ENCODE measurements at regions not wholly inside any gene's neighbourhood (a gene's known extent, or its start where the extent isn't known, plus 50 kb on each side); places are given as distances from the start of the nearest gene placed in this dataset.

- CTCF ChIA-PET: no interaction called here
- DNase-seq (no peak), ATAC-seq (no peak)
- no peaks in the 10 kb centered on the region for H3K4me1 ChIP-seq (ENCODE audit: insufficient read depth, low read length)
- BruUV-seq (replicated peaks): no TSS peak
- no peaks in the 10 kb centered on the region for H3K79me2 ChIP-seq (ENCODE audit: low read length)
- intact Hi-C loops (cut with micrococcal nuclease): no loop called here
- no peak for TF ChIP-seq EZH2phosphoT487 (IDR thresholded peaks at IDR 0.05; ENCODE audit: borderline replicate concordance, low read length)
- H3K9me2 ChIP-seq (replicated peaks; ENCODE audit: low read length): no peaks in the 10 kb centered on the region
- no peak overlapping the region for H3K4me2 ChIP-seq (ENCODE audit: low read length)
- H3K36me3 ChIP-seq (ENCODE audit: low read depth, low read length): no peaks in the 10 kb centered on the region
- H3K9me3 ChIP-seq (ENCODE audit: low read length): no peaks in the 10 kb centered on the region
- H3K9ac ChIP-seq (ENCODE audit: low read length): no peak overlapping the region
- no peaks in the 10 kb centered on the region for H3F3A ChIP-seq (ENCODE audit: low read length, unreplicated experiment)
- H3K4me3 ChIP-seq (ENCODE audit: low read length): no peak overlapping the region
- POLR2A ChIA-PET (ENCODE audit: unreplicated experiment): no interaction called here
- no peaks in the 10 kb centered on the region for H4K20me1 ChIP-seq (ENCODE audit: low read length)
- H3K27ac ChIP-seq (ENCODE audit: low read length): no peak overlapping the region
- no peak overlapping the region for H2AFZ ChIP-seq (ENCODE audit: low read length)
- H3K27me3 ChIP-seq (ENCODE audit: low read length): no peaks in the 10 kb centered on the region
Measured at GRCh38 chr2:128941751-128942150, 623.1 kb upstream of the HS6ST1 start.

GRCh38 chr2:128949360-128949759 lies 630.7 kb upstream of the HS6ST1 start:
- CTCF ChIA-PET: no interaction called here
- H4K20me1 ChIP-seq (ENCODE audit: low read length): no peaks in the 10 kb centered on the region
- no TSS peak for BruUV-seq (replicated peaks)

GRCh38 chr2:128950758-128951157 lies 632.1 kb upstream of the HS6ST1 start:
- no peak overlapping the region for H3K4me2 ChIP-seq (ENCODE audit: low read length)
- H3F3A ChIP-seq (ENCODE audit: low read length, unreplicated experiment): no peaks in the 10 kb centered on the region
- H3K27ac ChIP-seq (ENCODE audit: low read length): no peak overlapping the region
- TF ChIP-seq CTCF (conservative IDR thresholded peaks at IDR 0.05; ENCODE audit: low read depth, low read length) (no peak), EZH2 (IDR thresholded peaks at IDR 0.05; ENCODE audit: low read length, unreplicated experiment) (no peak), EZH2phosphoT487 (IDR thresholded peaks at IDR 0.05; ENCODE audit: borderline replicate concordance, low read length) (no peak)
- BruUV-seq (replicated peaks): no TSS peak
- H3K4me3 ChIP-seq (ENCODE audit: low read length): no peak overlapping the region
- H3K36me3 ChIP-seq (ENCODE audit: low read depth, low read length): no peaks in the 10 kb centered on the region
- no peaks in the 10 kb centered on the region for H3K79me2 ChIP-seq (ENCODE audit: low read length)
- no peaks in the 10 kb centered on the region for H3K9me3 ChIP-seq (ENCODE audit: low read length)
- ChIA-PET POLR2A (ENCODE audit: unreplicated experiment) (no interaction called here), CTCF (no interaction called here)
- intact Hi-C loops (cut with micrococcal nuclease): no loop called here
- no peaks in the 10 kb centered on the region for H3K27me3 ChIP-seq (ENCODE audit: low read length)
- no peak for DNase-seq
- no peaks in the 10 kb centered on the region for H4K20me1 ChIP-seq (ENCODE audit: low read length)
- no peak overlapping the region for H3K9ac ChIP-seq (ENCODE audit: low read length)
- H2AFZ ChIP-seq (ENCODE audit: low read length): no peak overlapping the region
- H3K4me1 ChIP-seq (ENCODE audit: insufficient read depth, low read length): no peaks in the 10 kb centered on the region
- H3K9me2 ChIP-seq (replicated peaks; ENCODE audit: low read length): no peaks in the 10 kb centered on the region
- no peak for ATAC-seq

More at GRCh38 chr2:128949360-128949759, 630.7 kb upstream of the HS6ST1 start:
- H3K27ac ChIP-seq (ENCODE audit: low read length): no peak overlapping the region
- POLR2A ChIA-PET (ENCODE audit: unreplicated experiment): no interaction called here
- H3K4me3 ChIP-seq (ENCODE audit: low read length): no peak overlapping the region
- H3K9me2 ChIP-seq (replicated peaks; ENCODE audit: low read length): no peaks in the 10 kb centered on the region
- H3K4me2 ChIP-seq (ENCODE audit: low read length): no peak overlapping the region
- H3K4me1 ChIP-seq (ENCODE audit: insufficient read depth, low read length): no peaks in the 10 kb centered on the region
- ATAC-seq (no peak), DNase-seq (peak; percentile 22)
- no peaks in the 10 kb centered on the region for H3K9me3 ChIP-seq (ENCODE audit: low read length)
- no peak for TF ChIP-seq EZH2phosphoT487 (IDR thresholded peaks at IDR 0.05; ENCODE audit: borderline replicate concordance, low read length)
- no peak for TF ChIP-seq EZH2 (IDR thresholded peaks at IDR 0.05; ENCODE audit: low read length, unreplicated experiment)
- TF ChIP-seq CTCF (conservative IDR thresholded peaks at IDR 0.05; ENCODE audit: low read depth, low read length): no peak
- no peaks in the 10 kb centered on the region for H3K79me2 ChIP-seq (ENCODE audit: low read length)
- H3K36me3 ChIP-seq (ENCODE audit: low read depth, low read length): no peaks in the 10 kb centered on the region
- H3K9ac ChIP-seq (ENCODE audit: low read length): no peak overlapping the region
- intact Hi-C loops (cut with micrococcal nuclease): no loop called here
- H3F3A ChIP-seq (ENCODE audit: low read length, unreplicated experiment): no peaks in the 10 kb centered on the region
- H3K27me3 ChIP-seq (ENCODE audit: low read length): no peaks in the 10 kb centered on the region
- H2AFZ ChIP-seq (ENCODE audit: low read length): no peak overlapping the region
